Fibroblast of the conjunctiva (primary cell): ENCODE measurements at regions not wholly inside any gene's neighbourhood (a gene's known extent, or its start where the extent isn't known, plus 50 kb on each side); places are given as distances from the start of the nearest gene placed in this dataset.

ENCODE experiments used
- DNase-seq: peaks from one replicate; pipeline ENCODE4 v3.0.0-alpha.2; 2010; ENCODE audit warnings: low read depth

DNA sequence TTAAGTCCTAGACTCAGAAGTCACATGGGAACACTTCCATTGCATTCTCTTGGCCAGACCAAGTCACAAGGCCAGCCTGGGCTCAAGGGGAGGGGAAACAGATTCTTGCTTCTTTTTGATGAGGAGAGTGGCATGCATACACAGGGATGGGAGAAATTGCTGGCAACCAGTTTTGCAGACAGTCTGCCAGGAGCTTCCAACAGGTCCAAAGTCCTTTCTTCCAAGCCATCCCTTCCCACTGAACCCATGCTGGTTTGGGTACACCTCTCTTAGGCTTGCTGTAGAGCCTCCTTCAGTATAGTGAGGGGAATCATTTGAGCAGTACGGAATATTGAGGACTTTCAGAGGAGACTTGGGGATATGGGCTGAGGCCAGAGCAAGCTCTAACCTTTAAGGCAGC, 267.8 kb downstream of the BCOR start:
- no peak for DNase-seq

DNA sequence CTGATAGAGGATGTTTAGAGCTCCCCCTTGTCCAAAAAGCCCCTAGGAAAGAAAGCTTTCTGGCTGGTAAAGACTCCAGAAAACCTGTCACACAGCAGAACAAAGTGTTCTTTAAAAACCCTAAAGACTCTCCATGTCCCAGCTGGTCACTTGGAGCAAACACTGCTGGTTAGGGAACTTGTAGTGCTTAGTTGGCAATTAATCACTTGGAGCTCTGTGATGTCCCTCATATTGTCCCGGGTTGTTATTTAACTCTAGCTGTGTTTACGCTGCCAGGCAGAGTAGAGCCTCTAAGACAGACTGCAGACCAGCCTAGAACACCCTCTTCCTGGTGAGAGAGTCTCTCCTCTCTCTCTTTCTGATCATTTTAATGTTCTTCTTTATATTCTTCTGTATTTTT, 267.3 kb downstream of the BCOR start:
- DNase-seq, result no peak

DNA sequence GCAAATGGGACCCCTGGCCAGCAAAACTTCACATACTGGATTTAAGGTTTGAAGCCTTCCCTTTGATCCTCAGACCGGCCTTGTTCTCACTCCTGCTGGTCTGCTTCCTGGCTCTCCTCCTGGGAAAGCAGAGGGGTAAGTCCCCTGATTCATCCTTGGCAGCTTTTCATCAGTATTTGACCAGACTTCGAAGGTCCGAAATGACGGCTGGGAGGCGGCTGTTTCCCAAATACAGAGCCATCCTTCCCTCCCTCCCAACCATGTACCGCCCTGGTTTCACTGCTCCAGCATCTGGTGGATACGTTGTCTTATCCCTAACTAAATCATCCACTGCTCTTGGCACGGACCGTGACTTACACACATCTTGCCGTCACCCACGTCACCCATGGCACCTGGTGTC, 265.5 kb downstream of the BCOR start:
- no peak for DNase-seq

DNA sequence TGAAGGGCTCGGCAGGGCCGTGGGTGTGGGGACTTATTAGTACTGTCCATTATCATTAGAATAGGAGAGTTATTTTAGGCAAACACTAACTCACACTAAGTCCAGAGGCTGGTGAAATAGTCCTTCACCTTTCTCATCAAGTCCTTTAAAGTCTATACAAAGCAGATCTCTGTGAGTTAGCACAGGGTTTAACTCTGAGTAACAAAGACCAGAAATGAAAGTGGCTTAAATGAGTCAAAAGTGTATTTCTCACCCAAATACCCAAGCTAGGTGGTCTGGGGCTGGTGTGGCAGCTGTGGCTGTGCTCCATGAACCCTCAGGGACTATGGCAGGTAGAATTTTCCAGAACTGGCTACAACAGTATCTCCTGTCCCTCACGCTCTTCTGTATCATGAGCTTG, 263.2 kb downstream of the BCOR start:
- no peak for DNase-seq

DNA sequence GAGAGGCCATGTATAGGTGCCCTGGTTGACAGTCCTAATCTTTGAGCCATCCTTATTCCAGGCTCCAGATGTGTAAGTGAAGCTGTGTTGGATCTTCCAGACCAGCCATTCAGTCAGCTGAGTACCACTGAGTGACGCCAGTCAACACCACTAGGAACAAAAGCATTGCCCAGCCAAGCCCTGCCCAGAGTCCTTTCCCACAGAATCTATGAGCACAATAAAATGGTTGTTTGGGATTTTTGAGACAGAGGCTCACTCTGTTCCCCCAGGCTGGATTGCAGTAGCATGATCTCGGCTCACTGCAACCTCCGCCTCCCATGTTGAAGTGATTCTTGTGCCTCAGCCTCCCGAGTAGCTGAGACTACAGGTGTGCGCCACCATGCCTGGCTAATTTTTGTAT, 262.5 kb downstream of the BCOR start:
- no peak for DNase-seq

DNA sequence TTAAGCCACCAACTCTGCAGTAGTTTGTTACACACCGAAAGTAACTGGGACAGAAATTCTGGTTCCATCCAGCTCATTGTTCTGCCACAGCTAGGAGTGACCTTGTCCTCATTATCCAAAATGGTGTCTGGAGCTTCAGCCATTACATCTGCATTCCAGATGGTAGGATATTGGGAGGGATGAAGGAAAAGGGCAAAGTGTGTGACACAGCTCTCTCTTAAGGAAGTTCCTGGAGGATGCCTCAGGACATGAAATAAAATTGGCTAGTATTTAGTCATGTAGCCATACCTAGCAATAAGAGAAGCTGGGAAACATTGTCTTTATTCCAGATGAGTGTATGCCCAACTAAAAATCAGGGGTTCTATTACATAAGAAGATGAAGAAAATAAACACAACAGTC, 262.0 kb downstream of the BCOR start:
- no peak for DNase-seq

- no peak for DNase-seq
Measured at GRCh38 chrX:39836802-39837420, 260.8 kb downstream of the BCOR start.

DNA sequence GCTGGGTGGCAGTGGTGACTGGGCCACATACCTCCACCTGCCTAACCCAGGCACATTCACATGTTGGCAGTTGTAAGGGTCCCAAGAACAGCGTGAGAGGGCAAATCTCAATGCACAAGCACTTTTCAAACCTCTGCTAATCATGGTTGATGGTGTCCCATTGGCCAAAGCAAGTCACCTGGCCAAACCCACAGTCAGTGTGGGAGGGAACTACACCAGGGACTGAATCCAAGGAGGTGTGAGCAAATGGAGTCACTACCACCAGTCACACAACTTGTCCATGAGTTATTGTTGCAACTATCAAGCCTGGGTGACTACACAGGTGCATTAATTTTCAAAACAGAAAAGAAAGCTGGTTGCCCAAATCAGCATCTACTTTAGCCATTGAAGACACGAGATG, 260.1 kb downstream of the BCOR start:
- DNase-seq, result no peak

DNA sequence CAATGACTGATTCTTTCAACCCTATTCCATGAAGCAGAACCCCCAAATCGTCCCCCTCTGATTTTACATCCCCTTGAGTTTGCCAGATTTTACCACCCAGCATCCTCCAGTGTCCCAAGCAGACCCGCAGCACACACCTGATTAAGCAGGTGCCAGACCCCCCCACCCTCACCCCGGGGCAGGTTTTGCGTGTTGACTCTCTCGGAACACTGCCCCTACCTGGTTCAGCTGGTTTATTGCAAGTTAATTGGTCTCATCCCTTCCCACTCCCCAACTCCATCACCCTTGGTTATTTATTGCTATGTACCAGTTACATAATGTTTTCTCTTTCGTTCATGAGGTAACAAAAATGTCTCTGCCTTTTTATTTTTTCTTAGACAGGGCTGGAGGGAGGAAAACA, 258.4 kb downstream of the BCOR start:
- no peak for DNase-seq

GRCh38 chrX:39840133-39840532, 257.6 kb downstream of the BCOR start:
- no peak for DNase-seq

DNA sequence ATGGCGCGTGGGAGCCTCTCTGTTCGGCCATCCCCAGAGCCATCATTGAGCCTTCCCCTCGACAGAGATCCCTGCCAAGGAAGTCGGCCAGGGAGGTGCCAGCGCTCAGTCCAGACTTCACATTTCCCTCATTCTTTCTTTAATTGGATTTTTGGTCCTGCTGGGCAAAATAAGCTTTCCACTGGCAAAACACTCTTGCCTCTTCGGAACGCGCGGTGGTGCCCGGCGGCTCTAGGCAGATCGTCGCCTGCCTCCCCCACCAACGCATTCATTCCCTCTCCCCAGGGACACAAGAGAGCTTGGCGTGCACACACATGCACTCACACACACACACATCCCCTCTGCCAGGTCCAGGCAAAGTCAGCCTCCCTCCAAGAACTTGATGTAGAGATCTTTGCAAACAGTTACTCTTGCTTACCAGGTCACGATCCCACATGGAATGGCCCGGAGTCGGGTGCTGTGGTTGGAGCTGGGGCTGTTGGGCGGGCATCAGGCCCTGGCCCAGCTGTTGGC, 257.1 kb downstream of the BCOR start:
- no peak for DNase-seq

- DNase-seq, result no peak
Measured at GRCh38 chrX:39841604-39842003, 256.2 kb downstream of the BCOR start.

GRCh38 chrX:39842281-39842973, 255.3 kb downstream of the BCOR start:
- DNase-seq, result no peak

DNA sequence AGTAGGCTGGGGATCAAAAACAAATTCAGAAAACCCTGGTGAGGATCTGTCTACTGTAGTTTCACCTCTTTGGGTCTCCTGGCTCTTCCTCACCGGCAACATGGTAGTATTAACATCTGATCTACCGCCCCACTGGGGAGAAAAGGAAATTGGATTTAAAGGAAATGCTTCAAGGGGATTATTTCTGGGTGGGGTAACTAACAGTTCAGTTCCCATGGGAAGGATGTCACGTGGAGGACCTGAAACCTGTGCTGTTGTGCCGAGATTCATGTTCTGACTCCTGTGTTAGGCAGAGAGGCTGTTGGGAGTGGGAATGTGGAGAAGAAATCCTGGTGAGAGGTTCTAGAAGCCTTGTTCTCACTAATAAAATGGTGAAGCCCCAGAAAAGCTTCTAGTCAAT, 254.4 kb downstream of the BCOR start:
- DNase-seq, result no peak

DNA sequence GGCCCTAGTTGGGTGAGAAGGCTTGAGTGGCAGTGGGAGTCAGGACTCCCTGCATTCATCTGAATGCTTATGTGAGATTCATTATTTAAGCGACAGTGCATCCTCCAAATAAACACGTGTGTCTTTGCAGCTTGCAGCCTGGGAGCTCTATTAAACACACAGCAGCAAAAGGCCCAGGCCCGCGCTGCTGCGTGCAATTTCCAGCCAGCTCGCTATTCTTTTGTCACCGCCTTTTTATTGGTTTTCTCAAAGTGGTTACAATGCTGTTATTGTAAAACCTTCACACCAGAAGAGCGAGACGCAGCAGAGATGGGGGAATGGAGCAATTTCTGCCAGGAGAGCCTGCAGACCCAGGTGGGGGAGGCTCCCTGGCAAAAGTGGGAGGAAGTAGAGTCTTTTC, 252.5 kb downstream of the BCOR start:
- no peak for DNase-seq

DNA sequence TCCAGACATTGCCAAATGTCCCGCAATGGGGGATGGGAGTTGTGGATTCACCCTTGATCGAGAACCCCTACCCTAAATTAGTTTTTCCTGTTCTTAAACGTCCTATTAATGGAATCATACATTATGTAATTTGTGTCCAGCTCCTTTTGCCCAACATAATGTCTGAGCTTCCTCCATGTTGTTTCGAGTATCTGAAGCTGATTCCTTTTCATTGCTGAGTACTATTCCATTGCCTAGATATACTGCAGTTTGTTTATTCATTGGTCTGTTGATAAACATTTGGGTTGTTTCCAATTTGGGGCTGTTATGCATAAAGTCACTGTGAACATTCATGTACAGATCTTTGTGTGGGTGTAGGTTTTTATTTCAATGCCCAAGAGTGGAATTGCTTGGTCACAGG, 251.3 kb downstream of the BCOR start:
- no peak for DNase-seq

DNA sequence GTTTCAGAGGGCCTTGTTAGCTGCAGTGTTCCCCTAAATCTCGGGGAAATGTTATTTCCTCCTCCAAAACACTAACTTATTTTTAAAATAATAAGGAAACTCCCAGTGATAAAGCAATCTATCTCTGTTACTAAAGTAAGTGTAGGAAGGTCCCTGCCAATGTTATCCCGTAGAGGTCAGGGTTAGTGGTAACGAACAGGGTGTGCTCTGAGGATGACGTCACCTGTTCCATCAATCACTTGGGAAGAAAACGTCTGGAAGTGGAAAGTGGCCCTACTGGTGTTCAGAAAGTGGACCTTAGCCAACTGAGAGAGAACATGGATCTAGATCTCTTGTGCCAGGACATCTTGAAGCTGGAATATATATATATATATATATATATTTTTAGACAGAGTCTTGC, 249.5 kb downstream of the BCOR start:
- peak; percentile 1 for DNase-seq

DNA sequence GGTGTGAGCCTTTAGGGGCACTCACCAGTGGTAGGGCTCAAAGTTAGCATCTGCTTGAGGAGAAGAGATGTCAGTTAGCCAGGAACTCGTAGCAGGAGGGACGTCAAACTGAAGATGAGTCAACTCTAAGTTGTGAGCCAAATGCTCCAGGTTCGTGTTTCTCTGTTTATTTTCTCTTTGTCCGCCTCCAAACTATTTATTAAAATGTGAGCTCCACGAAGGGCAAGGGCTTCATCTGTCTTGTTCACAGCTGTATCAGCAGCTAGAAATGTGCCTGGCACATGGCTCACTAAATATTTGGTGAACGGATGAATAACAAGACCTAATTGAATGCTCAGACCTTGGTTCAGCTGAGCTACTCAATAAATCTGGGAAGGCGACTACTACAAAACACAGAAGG, 248.9 kb downstream of the BCOR start:
- peak; percentile 39 for DNase-seq

- DNase-seq, result no peak
Measured at GRCh38 chrX:39850209-39850608, 247.5 kb downstream of the BCOR start.

GRCh38 chrX:39850630-39851152, 247.1 kb downstream of the BCOR start:
- peak; percentile 9 for DNase-seq

DNA sequence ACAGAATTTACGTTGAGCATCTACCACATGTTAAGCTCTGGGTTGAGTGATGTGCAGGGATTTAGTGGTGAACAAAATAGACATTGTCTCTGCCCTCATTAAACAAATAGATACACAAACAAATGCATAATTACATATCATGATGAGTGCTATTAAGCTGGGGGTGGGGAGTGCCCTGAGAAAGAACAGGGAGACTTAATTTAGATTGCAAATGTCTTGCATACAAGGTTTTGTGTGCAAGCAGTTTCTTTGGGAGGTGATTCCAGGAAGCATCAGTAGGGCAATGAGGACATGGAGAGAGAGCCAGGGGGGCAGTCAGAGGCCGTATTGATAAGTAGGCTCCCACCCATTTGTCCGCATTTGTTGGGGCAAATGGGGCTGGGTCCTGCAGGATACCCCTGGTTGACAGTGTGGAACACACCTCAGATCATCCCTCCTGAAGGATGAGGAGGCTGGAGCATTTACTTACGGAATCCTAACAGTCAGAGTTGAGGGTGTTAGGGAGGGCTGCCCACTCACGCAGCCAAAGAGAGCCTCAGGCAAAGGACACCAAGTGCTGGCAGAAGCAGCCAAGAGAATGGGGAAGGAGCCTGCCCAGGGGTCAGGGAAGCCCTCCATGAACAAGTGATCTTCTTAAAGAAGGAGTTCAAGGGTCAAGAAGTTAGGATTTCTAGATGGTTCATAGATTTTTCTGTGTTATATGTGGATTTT, 245.9 kb downstream of the BCOR start:
- DNase-seq, result no peak

DNA sequence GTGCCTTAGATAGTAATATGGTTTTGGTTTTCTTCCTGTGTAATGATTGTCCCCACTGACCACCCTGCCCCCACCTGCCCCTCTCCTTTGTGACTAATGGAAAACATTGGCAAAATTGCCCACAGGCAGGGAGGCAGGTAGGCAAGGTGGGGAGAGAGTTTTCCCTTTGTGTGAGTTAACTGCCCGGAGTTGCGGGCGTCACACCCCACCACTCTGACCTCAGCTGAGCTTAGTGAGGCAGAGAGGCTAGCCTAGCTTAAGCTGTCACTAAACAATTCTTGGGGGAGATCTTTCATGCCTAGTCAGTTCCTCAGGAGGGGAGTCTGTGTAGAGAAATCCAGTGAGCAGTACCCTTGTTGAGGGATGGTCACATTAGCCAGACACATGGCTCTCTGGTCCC, 245.3 kb downstream of the BCOR start:
- no peak for DNase-seq

GRCh38 chrX:39853417-39854030, 244.2 kb downstream of the BCOR start:
- no peak for DNase-seq
